Brain microvascular endothelial cell (primary cell): ENCODE measurements at regions not wholly inside any gene's neighbourhood (a gene's known extent, or its start where the extent isn't known, plus 50 kb on each side); places are given as distances from the start of the nearest gene placed in this dataset.

ENCODE experiments used
- DNase-seq: peaks from one replicate; pipeline ENCODE4 v3.0.0-alpha.2; 2020
- H3K27ac ChIP-seq: fragments of 250-450 bp; sonication (Bioruptor Pico); 2 replicates; pipeline ENCODE4 v1.5.1; 2020; ENCODE audit warnings: mild to moderate bottlenecking, moderate library complexity
- H3K27me3 ChIP-seq: fragments of 250-450 bp; sonication (Bioruptor Pico); replicated peaks from 2 replicates; pipeline ENCODE4 v1.5.1; 2020; ENCODE audit warnings: mild to moderate bottlenecking
- H3K36me3 ChIP-seq: fragments of 250-450 bp; sonication (Bioruptor Pico); replicated peaks from 2 replicates; pipeline ENCODE4 v1.5.1; 2020; ENCODE audit warnings: mild to moderate bottlenecking
- H3K4me3 ChIP-seq: 2 replicates; pipeline ENCODE4 v1.5.1; 2011; ENCODE audit warnings: low read depth, mild to moderate bottlenecking, control low read depth, low read length, moderate library complexity
- CTCF ChIP-seq: IDR thresholded peaks from 2 replicates; pipeline ENCODE4 v1.5.1; 2011; ENCODE audit warnings: low read depth, mild to moderate bottlenecking, moderate library complexity, low read length, control low read depth, inconsistent platforms; ENCODE audit errors: missing control alignments
- in situ Hi-C: cut with HindIII; loops from 2 replicates; pipeline ENCODE4 v1.10.0; 2017; ENCODE audit warnings: low sequenced_read_pairs, low pct_ligation_motif_present

GRCh38 chr20:56875052-56875659, 246.1 kb downstream of the TFAP2C start:
- in situ Hi-C loops = no loop called here

DNA sequence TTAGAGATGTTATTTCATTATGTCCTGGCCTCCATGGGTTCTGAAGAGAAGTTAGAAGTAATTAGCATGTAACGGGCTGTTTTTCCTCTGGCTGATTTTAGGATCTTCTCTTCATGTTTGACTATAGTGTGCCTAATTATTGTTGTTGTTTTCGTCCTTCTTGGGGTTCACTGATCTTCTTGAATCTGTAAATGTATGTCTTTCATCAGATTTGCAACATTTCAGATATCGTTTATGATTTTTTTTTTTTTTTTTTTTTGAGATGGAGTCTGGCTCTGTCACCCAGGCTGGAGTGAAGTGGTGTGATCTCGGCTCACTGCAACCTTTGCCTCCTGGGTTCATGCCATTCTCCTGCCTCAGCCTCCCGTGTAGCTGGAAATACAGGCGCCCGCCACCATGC, 246.7 kb downstream of the TFAP2C start:
- no peak for DNase-seq
- Histone ChIP-seq H3K4me3 (no peak overlapping the region), H3K36me3 (no peaks in the 10 kb centered on the region), H3K27me3 (no peaks in the 10 kb centered on the region), H3K27ac (no peak overlapping the region)
- TF ChIP-seq CTCF = no peak
- in situ Hi-C loops = no loop called here

More at GRCh38 chr20:56875052-56875659, 246.1 kb downstream of the TFAP2C start:
- TF ChIP-seq CTCF = no peak
- Histone ChIP-seq H3K36me3 (no peaks in the 10 kb centered on the region), H3K27me3 (no peaks in the 10 kb centered on the region), H3K4me3 (no peak overlapping the region), H3K27ac (no peak overlapping the region)
- DNase-seq = peak; percentile 85

- no peak for TF ChIP-seq CTCF
- DNase-seq = no peak
- H3K36me3 ChIP-seq = no peaks in the 10 kb centered on the region
- H3K27ac ChIP-seq = no peak overlapping the region
- H3K27me3 ChIP-seq = no peaks in the 10 kb centered on the region
- in situ Hi-C loops = no loop called here
- no peak overlapping the region for H3K4me3 ChIP-seq
Measured at GRCh38 chr20:56885521-56885920, 256.4 kb downstream of the TFAP2C start.

DNA sequence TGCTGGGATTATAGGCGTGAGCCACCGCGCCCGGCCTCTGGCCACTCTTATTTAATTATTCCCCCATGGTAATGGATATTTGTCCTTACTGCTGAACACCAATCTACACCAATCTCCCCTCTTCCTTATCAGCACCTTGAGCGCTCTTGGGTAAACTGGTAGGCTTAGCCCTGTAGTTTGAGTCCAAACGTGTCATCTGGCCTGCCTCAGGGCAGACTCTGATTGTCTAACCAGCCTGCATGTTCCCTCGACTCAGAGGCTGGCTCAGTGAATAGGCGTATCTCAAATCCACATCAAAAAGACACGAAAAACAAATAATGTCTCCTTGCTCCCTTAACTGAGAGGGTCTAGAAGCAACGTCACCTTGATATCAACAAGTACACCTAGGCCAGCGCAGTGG, 260.9 kb downstream of the TFAP2C start:
- DNase-seq = no peak
- in situ Hi-C loops = no loop called here
- no peak for TF ChIP-seq CTCF

DNA sequence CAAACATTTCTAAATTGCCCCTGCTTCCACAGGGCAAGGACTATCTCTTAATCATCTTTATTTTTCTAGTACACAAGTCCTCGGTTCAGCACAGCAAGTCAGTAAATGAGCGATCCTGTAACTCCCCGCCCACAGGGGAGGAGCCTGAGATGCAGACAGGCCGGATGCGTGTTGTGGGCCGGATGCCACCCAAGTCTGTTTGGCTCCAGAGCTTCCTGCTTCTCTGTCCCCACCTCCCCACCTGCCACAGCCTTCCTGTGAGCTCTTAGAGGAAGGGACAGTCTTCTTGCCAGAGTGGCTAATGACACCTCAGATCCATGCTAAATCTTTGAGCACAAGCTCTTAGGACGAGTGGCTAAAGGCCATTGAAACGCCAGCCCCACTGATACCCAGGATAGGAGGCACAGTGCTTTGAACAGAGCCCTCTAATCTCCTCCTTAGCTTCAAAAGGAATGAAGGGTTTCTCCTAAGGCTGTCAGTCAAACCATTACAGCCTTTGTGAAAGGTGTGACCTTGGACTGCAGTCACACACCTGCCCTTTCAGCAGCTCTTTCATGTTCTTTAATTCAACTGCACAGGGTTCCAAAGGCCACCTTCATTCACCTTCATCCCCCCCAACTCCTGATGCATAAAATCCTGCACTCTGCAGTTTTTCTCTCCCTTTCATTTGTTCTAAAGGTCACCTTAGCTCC, 264.3 kb downstream of the TFAP2C start:
- Histone ChIP-seq H3K27me3 (no peaks in the 10 kb centered on the region), H3K36me3 (no peaks in the 10 kb centered on the region), H3K27ac (no peak overlapping the region), H3K4me3 (no peak overlapping the region)
- in situ Hi-C loops = no loop called here
- no peak for DNase-seq
- TF ChIP-seq CTCF = no peak

More for the DNA sequence above, 260.9 kb downstream of the TFAP2C start:
- Histone ChIP-seq H3K4me3 (no peak overlapping the region), H3K27ac (no peak overlapping the region), H3K36me3 (no peaks in the 10 kb centered on the region), H3K27me3 (no peaks in the 10 kb centered on the region)
